WTC11 (cell line): ENCODE measurements at regions not wholly inside any gene's neighbourhood (a gene's known extent, or its start where the extent isn't known, plus 50 kb on each side); places are given as distances from the start of the nearest gene placed in this dataset.

Experiments
- ATAC-seq: fragments of 200-7000 bp; cut with Tn5 transposase; 2 replicates; pipeline ENCODE4 v1.10.0; 2021; ENCODE audit warnings: mild to moderate bottlenecking, moderate library complexity
- CTCF ChIA-PET: fragments of 300-600 bp; sonication (Branson Sonifier 250); formaldehyde crosslinking; loops from one replicate; lab custom pipeline; 2021; ENCODE audit warnings: antibody characterized with exemption; lab: Charles Lee
- POLR2A ChIA-PET: fragments of 350-600 bp; sonication (Branson Sonifier 250); formaldehyde crosslinking; loops from one replicate; lab custom pipeline; 2021; ENCODE audit warnings: antibody characterized with exemption; lab: Charles Lee
- DNase-seq: peaks from one replicate; pipeline ENCODE4 v3.0.0; 2021; ENCODE audit warnings: low spot score
- H3K27ac Mint-ChIP-seq: 2 replicates; pipeline ENCODE4 v1.8.0; 2021; ENCODE audit warnings: mixed read lengths
- H3K27me3 Mint-ChIP-seq: 2 replicates; pipeline ENCODE4 v1.8.0; 2021; ENCODE audit warnings: low read depth, mild to moderate bottlenecking, moderate library complexity, mixed read lengths
- H3K36me3 Mint-ChIP-seq: 2 replicates; pipeline ENCODE4 v1.8.0; 2021; ENCODE audit warnings: mixed read lengths
- H3K4me1 Mint-ChIP-seq: 2 replicates; pipeline ENCODE4 v1.8.0; 2022; ENCODE audit warnings: mixed read lengths
- H3K4me3 Mint-ChIP-seq: 2 replicates; pipeline ENCODE4 v1.8.0; 2021; ENCODE audit warnings: mild to moderate bottlenecking, moderate library complexity, mixed read lengths
- H3K9me3 Mint-ChIP-seq: 2 replicates; pipeline ENCODE4 v1.8.0; 2021; ENCODE audit warnings: mixed read lengths
- ESRRA ChIP-seq: sonication (generic); formaldehyde crosslinking; IDR thresholded peaks from 2 replicates; pipeline ENCODE4 v1.8.1; 2022; ENCODE audit warnings: mild to moderate bottlenecking, missing genetic modification reagents, borderline replicate concordance
- ETV6 ChIP-seq: sonication (generic); formaldehyde crosslinking; IDR thresholded peaks from 2 replicates; pipeline ENCODE4 v1.8.1; 2022; ENCODE audit warnings: mild to moderate bottlenecking, missing genetic modification reagents
- FOXJ3 ChIP-seq: sonication (generic); formaldehyde crosslinking; IDR thresholded peaks from 2 replicates; pipeline ENCODE4 v1.9.0; 2021; ENCODE audit warnings: missing genetic modification reagents, mild to moderate bottlenecking, borderline replicate concordance
- GABPB1 ChIP-seq: sonication (generic); formaldehyde crosslinking; IDR thresholded peaks from 2 replicates; pipeline ENCODE4 v1.8.1; 2023; ENCODE audit warnings: mild to moderate bottlenecking, missing genetic modification reagents
- GRHL2 ChIP-seq: fragments of 250-450 bp; sonication (Bioruptor Pico); IDR thresholded peaks from 2 replicates; pipeline ENCODE4 v1.8.0; 2022; ENCODE audit warnings: mild to moderate bottlenecking, moderate library complexity; ENCODE audit not compliant: insufficient replicate concordance, severe bottlenecking
- NFE2L1 ChIP-seq: sonication (generic); formaldehyde crosslinking; IDR thresholded peaks from 2 replicates; pipeline ENCODE4 v1.8.1; 2023; ENCODE audit warnings: missing genetic modification reagents
- NR3C1 ChIP-seq: sonication (generic); formaldehyde crosslinking; conservative IDR thresholded peaks from 2 replicates; pipeline ENCODE4 v1.8.1; 2023; ENCODE audit warnings: low read depth, mild to moderate bottlenecking, missing genetic modification reagents
- OVOL2 ChIP-seq: fragments of 250-450 bp; sonication (Bioruptor Pico); IDR thresholded peaks from 2 replicates; pipeline ENCODE4 v1.9.0; 2021; ENCODE audit warnings: mild to moderate bottlenecking, borderline replicate concordance
- RORB ChIP-seq: fragments of 250-450 bp; sonication (Bioruptor Pico); IDR thresholded peaks from 2 replicates; pipeline ENCODE4 v1.9.0; 2021; ENCODE audit warnings: mild to moderate bottlenecking
- SOX15 ChIP-seq: fragments of 250-450 bp; sonication (Bioruptor Pico); IDR thresholded peaks from 2 replicates; pipeline ENCODE4 v1.9.0; 2021; ENCODE audit warnings: mild to moderate bottlenecking
- TEAD4 ChIP-seq: sonication (generic); formaldehyde crosslinking; IDR thresholded peaks from 2 replicates; pipeline ENCODE4 v1.8.0; 2022; ENCODE audit warnings: mild to moderate bottlenecking, missing genetic modification reagents
- ZNF232 ChIP-seq: sonication (generic); formaldehyde crosslinking; IDR thresholded peaks from 2 replicates; pipeline ENCODE4 v1.8.0; 2022; ENCODE audit warnings: mild to moderate bottlenecking, missing genetic modification reagents
- ZNF317 ChIP-seq: sonication (generic); formaldehyde crosslinking; IDR thresholded peaks from 2 replicates; pipeline ENCODE4 v1.8.1; 2023; ENCODE audit warnings: low read depth, mild to moderate bottlenecking, moderate library complexity, missing genetic modification reagents, borderline replicate concordance
- TF ChIP-seq, protein P1 (sequence below): sonication (generic); formaldehyde crosslinking; conservative IDR thresholded peaks from 2 replicates; pipeline ENCODE4 v1.8.1; 2023; ENCODE audit warnings: mild to moderate bottlenecking, low read depth, missing genetic modification reagents, moderate library complexity
- TF ChIP-seq, protein P2 (sequence below): sonication (generic); formaldehyde crosslinking; IDR thresholded peaks from 2 replicates; pipeline ENCODE4 v1.8.1; 2023; ENCODE audit warnings: mild to moderate bottlenecking, missing genetic modification reagents, moderate library complexity
- TF ChIP-seq, protein P3 (sequence below): fragments of 250-450 bp; sonication (Bioruptor Pico); IDR thresholded peaks from 2 replicates; pipeline ENCODE4 v1.8.0; 2021; ENCODE audit warnings: mild to moderate bottlenecking
- TF ChIP-seq, protein P4 (sequence below): fragments of 250-450 bp; sonication (Bioruptor Pico); IDR thresholded peaks from 2 replicates; pipeline ENCODE4 v1.9.0; 2021; ENCODE audit warnings: mild to moderate bottlenecking
- TF ChIP-seq, protein P5 (sequence below): sonication (generic); formaldehyde crosslinking; IDR thresholded peaks from 2 replicates; pipeline ENCODE4 v1.8.1; 2022; ENCODE audit warnings: mild to moderate bottlenecking, missing genetic modification reagents, moderate library complexity, borderline replicate concordance
- TF ChIP-seq, protein P6 (sequence below): sonication (generic); formaldehyde crosslinking; IDR thresholded peaks from 2 replicates; pipeline ENCODE4 v1.8.1; 2022; ENCODE audit warnings: low read depth, missing genetic modification reagents, borderline replicate concordance

DNA sequence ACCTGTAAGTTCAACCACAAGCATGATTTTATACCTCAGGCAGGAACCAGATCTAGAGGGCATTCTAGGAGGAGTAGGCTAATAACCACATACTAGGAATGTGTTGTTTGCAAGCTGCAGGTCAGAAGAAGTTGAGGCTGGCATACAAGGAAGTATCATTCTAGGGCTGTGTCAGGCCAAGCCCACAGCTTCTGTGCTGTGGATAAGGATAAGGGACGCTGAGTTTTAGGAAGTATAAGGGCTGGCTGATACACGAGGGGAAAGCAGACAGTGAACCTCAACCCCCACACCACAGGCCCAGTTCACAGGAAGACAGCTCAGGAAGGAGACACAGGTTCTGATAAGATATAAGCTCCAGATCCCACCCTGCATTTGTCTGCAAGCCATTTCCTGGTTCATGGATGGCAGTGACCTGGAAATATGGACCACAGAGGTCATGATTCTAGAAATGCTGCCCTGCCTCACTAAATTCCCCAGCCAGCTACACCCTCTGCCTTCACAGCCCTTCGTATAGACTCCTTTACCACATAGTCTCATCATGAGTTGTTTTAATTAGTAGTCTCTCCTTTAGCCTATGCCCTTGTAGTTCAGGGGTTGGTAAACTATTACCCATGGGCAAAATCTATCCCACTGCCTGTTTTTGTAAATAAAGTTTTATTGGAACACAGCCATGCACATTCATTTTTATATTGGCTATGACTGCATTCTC, 260.7 kb downstream of the OPA1 start (continued):
- TF ChIP-seq FOXJ3 (CRISPR knock-in tag) (no peak), ETV6 (CRISPR knock-in tag) (no peak), GRHL2 (no peak), ZNF232 (CRISPR knock-in tag) (no peak), RORB (no peak), GABPB1 (CRISPR knock-in tag) (no peak)
- TF ChIP-seq, protein P1, sequence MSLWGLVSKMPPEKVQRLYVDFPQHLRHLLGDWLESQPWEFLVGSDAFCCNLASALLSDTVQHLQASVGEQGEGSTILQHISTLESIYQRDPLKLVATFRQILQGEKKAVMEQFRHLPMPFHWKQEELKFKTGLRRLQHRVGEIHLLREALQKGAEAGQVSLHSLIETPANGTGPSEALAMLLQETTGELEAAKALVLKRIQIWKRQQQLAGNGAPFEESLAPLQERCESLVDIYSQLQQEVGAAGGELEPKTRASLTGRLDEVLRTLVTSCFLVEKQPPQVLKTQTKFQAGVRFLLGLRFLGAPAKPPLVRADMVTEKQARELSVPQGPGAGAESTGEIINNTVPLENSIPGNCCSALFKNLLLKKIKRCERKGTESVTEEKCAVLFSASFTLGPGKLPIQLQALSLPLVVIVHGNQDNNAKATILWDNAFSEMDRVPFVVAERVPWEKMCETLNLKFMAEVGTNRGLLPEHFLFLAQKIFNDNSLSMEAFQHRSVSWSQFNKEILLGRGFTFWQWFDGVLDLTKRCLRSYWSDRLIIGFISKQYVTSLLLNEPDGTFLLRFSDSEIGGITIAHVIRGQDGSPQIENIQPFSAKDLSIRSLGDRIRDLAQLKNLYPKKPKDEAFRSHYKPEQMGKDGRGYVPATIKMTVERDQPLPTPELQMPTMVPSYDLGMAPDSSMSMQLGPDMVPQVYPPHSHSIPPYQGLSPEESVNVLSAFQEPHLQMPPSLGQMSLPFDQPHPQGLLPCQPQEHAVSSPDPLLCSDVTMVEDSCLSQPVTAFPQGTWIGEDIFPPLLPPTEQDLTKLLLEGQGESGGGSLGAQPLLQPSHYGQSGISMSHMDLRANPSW (CRISPR knock-in tag) = no peak
- TF ChIP-seq, protein P2, sequence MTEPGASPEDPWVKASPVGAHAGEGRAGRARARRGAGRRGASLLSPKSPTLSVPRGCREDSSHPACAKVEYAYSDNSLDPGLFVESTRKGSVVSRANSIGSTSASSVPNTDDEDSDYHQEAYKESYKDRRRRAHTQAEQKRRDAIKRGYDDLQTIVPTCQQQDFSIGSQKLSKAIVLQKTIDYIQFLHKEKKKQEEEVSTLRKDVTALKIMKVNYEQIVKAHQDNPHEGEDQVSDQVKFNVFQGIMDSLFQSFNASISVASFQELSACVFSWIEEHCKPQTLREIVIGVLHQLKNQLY (CRISPR knock-in tag) = no peak

DNA sequence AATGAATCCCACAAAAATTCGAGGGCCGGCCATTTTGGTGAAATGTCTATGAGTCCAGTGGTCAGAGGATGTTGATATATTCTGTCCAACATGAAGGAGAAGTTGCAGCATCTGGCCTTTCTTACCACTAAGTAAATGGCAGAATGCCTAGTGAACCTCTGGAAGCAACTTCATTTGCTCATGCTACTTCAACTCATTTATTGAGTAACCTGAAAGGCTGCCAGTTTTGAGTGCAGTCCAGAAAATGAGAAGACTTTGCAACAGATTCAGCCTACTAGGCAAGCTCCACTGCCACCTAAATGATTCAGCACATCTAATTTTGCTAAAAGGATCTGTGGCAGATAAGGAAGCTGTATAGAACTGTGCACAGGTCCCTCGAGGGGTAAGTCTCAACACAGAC, 265.0 kb downstream of the OPA1 start:
- TF ChIP-seq, protein P3, sequence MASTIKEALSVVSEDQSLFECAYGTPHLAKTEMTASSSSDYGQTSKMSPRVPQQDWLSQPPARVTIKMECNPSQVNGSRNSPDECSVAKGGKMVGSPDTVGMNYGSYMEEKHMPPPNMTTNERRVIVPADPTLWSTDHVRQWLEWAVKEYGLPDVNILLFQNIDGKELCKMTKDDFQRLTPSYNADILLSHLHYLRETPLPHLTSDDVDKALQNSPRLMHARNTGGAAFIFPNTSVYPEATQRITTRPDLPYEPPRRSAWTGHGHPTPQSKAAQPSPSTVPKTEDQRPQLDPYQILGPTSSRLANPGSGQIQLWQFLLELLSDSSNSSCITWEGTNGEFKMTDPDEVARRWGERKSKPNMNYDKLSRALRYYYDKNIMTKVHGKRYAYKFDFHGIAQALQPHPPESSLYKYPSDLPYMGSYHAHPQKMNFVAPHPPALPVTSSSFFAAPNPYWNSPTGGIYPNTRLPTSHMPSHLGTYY (CRISPR knock-in tag) = no peak
- TF ChIP-seq, protein P4, sequence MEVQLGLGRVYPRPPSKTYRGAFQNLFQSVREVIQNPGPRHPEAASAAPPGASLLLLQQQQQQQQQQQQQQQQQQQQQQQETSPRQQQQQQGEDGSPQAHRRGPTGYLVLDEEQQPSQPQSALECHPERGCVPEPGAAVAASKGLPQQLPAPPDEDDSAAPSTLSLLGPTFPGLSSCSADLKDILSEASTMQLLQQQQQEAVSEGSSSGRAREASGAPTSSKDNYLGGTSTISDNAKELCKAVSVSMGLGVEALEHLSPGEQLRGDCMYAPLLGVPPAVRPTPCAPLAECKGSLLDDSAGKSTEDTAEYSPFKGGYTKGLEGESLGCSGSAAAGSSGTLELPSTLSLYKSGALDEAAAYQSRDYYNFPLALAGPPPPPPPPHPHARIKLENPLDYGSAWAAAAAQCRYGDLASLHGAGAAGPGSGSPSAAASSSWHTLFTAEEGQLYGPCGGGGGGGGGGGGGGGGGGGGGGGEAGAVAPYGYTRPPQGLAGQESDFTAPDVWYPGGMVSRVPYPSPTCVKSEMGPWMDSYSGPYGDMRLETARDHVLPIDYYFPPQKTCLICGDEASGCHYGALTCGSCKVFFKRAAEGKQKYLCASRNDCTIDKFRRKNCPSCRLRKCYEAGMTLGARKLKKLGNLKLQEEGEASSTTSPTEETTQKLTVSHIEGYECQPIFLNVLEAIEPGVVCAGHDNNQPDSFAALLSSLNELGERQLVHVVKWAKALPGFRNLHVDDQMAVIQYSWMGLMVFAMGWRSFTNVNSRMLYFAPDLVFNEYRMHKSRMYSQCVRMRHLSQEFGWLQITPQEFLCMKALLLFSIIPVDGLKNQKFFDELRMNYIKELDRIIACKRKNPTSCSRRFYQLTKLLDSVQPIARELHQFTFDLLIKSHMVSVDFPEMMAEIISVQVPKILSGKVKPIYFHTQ = no peak
- no peak for TF ChIP-seq ETV6 (CRISPR knock-in tag)
- TF ChIP-seq, protein P5, sequence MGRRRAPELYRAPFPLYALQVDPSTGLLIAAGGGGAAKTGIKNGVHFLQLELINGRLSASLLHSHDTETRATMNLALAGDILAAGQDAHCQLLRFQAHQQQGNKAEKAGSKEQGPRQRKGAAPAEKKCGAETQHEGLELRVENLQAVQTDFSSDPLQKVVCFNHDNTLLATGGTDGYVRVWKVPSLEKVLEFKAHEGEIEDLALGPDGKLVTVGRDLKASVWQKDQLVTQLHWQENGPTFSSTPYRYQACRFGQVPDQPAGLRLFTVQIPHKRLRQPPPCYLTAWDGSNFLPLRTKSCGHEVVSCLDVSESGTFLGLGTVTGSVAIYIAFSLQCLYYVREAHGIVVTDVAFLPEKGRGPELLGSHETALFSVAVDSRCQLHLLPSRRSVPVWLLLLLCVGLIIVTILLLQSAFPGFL = no peak
- no peak for TF ChIP-seq NFE2L1 (CRISPR knock-in tag)
- TF ChIP-seq GABPB1 (CRISPR knock-in tag) = no peak
- TF ChIP-seq, protein P6, sequence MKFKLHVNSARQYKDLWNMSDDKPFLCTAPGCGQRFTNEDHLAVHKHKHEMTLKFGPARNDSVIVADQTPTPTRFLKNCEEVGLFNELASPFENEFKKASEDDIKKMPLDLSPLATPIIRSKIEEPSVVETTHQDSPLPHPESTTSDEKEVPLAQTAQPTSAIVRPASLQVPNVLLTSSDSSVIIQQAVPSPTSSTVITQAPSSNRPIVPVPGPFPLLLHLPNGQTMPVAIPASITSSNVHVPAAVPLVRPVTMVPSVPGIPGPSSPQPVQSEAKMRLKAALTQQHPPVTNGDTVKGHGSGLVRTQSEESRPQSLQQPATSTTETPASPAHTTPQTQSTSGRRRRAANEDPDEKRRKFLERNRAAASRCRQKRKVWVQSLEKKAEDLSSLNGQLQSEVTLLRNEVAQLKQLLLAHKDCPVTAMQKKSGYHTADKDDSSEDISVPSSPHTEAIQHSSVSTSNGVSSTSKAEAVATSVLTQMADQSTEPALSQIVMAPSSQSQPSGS (CRISPR knock-in tag) = no peak
- TF ChIP-seq ESRRA (CRISPR knock-in tag) = no peak
- no peak for TF ChIP-seq OVOL2 (CRISPR knock-in tag)
- no peak for TF ChIP-seq SOX15
- no peak for TF ChIP-seq ZNF317 (CRISPR knock-in tag)
- TF ChIP-seq NR3C1 = no peak
- TF ChIP-seq TEAD4 (CRISPR knock-in tag) = no peak
- no peaks in the 10 kb centered on the region for H3K36me3 Mint-ChIP-seq
- ChIA-PET CTCF (no interaction called here), POLR2A (no interaction called here)
- DNase-seq (no peak), ATAC-seq (no peak)
- H3K4me1 Mint-ChIP-seq = peaks cover 14% of the 10 kb centered on the region
- H3K9me3 Mint-ChIP-seq = peaks cover 14% of the 10 kb centered on the region
- H3K27me3 Mint-ChIP-seq = no peaks in the 10 kb centered on the region; the same call in 1 of the 2 replicates
- no peak overlapping the region for H3K4me3 Mint-ChIP-seq
- H3K27ac Mint-ChIP-seq = no peak overlapping the region
